Stimulated activated CD4-positive, alpha-beta T cell treated with anti-CD3 and anti-CD28 coated beads, TNF-alpha, amount 100 ng/mL, for 4 hours (primary cell): ENCODE measurements at regions not wholly inside any gene's neighbourhood (a gene's known extent, or its start where the extent isn't known, plus 50 kb on each side); places are given as distances from the start of the nearest gene placed in this dataset.

Experiments used
- DNase-seq, 3 experiments: peaks; one replicate each; pipeline ENCODE4 v3.0.0-alpha.2; 2020; ENCODE audit warnings: low read depth in 3 of 3

DNA sequence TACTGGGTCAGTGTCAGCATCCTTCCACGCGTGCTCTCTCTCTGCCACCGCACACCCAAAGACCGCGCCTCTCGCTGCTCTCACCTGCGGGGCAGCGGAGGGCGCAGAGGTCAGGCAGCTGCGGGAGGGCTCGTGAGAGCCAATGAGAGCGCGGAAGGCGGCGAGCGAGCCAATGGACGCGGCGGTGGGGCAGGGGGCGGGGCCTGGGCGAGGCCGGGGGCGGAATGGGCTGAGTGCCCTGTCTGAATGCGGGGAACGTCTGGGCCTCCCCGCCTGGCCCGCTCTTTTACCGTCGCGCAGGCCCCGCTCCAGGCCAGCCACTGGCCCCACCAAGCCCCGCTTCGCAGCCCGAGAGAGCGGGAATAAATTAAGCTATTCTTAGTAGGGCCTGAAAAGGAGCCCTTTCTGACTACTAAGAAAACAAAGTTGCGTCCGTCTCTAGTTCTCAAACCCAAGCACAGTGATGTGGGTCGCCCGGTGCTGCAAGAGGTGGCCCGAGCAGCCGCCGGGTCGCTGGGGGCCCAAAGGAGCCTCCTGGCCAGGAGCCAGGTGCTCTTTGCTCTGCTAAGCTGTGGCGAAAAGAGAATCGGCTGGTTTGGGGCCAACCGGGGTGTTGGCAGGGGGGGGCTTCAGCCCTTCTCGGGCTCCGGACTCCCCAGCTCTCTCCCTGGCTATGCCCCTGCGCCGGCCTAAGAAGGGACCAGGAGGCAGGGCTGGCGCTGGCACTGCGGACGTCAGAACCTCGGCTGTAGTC lies 81.1 kb upstream of the GLI2 start:
- no peak for DNase-seq

DNA sequence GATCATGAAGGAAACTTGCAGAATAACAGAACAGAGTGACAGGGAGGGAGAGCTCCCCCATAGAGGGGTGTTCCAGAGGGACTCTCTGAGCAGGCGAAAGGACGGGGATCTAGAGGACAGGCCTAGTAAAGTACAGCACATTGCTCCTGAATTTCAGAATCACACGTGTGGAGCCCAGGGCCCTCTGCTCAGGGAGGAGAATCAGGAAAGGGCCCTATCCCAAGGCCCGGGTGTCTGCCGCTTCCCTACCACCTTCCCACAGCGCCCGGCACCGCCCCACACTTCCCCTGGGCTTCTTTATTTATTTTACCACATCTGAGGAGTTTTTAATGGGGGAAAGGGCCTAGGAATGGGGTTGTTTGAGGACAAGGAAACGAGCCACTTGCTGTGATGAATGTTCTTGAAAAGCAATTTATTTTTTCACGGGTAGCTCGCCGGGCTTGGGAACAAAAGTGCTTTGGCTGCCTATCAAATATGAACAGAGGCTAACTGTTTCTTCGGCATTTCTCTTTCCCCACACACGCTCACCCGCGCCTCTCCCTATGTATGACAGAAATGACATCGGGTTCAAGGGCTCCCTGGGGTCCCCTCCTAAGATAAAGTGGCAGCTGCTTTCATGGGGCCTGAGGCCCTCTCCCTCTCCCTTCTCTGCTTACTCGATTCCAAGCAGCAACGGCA lies 79.3 kb upstream of the GLI2 start:
- no peak for DNase-seq

DNA sequence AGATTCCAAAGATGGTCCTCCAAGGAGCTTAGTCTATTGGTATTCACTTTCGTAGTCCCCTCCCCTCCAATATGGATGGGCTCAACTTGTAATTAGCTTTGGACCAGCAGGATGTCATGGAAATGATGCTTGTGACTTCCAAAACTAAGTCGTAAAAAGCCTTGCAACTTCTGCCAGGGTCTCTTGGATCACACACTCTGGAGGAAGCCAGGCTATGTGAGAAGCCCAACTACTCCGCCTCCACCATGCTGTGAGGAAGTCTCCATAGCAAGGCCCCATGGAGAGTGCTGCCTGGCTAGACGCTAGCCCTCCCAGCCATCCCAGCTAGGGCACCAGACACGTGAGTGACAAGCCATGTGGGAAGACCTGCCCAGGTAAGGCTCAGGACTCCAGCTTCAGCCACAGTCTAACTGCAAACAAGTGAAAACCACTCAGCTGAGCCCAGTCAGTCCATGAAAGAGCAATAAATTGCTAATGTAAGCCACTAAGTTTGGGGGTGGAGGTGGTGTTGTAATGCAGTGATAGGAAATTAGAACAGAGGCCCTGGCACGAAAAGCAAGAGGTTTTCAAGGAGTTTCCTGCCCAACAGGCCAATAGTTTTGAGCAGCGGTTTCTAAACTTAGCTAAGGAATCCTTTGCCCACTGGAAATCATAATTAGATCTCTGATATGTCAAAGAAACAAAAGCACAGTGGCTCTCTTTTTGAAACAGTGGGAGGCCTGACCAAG lies 77.5 kb upstream of the GLI2 start:
- DNase-seq: no peak

DNA sequence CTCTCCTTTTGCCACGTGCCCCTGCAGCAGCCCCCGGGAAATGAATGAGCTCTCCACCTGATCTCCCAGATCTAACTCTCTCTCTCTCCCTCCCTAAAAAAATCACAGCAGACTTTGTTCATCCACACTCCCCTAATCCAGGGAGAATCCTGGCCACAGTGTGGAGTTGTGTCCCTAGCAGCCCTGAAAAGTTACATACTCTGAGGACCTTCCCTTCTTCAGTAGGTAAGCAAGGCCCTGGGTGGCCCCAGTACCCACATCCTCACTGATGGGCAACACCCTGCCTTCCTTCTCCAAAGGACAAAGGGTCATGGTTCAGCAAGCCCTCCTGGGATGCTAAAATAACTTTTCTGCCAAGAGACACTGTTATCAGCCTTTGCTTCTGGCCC lies 76.9 kb upstream of the GLI2 start:
- DNase-seq: no peak

DNA sequence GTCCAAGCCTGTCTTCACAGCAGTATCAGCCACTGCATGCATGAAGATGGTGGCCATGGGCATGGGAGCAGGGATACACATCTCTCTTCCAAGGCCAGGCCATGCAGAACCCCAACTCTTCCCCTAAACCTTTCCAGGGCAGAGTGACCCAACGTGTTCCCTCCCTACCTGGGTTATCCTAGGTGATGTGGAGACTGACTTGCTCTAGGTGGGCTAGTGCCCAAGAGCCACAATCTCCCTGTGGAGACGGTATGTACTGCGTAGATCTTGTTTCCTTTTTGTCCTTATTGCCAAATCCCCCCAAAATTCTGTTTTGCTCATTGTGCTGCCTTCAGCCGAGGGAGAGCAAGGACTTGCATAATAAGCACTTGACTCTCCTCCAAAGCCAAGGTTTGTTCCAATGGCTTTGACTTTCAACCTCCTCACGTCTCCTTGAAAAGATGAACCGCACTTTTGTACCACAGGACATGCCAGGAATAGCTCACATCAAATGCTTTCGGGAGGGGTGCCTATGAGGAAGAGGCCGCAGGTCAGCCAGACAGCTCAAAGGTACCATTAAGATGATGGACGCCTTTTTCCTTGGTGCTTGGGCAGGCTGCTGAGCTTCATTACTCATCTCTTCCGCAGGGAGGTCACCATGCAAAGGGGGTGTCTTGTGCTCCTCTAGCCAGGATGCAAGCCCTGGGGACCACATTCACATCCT lies 76.2 kb upstream of the GLI2 start:
- no peak for DNase-seq

DNA sequence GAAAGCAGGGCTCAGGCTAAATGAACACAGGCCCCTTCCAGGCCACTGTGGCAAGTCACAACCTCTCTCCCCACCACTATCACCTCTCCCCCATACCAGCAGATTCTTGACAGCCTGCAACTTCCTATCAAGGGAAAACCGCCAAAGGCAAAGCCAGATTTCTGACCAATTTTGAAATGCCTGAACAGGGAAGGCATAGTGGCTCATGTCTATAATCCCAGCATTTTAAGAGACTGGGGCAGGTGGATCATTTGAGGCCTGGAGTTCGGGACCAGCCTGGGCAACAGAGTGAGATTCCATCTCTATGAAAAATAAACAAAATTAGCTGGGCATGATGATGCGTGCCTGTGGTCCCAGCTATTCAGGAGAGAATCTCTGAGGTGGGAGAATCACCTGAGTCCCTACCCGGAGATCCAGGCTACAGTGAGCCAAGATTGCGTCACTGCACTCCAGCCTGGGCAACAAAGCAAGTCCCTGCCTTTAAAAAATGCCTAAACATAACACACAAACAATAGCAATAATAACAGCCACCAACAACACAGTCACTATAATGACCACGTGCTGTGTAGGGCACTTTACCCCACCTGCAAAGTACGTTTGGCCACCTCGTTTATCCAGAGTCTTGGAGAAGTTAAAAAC lies 75.5 kb upstream of the GLI2 start:
- no peak for DNase-seq

DNA sequence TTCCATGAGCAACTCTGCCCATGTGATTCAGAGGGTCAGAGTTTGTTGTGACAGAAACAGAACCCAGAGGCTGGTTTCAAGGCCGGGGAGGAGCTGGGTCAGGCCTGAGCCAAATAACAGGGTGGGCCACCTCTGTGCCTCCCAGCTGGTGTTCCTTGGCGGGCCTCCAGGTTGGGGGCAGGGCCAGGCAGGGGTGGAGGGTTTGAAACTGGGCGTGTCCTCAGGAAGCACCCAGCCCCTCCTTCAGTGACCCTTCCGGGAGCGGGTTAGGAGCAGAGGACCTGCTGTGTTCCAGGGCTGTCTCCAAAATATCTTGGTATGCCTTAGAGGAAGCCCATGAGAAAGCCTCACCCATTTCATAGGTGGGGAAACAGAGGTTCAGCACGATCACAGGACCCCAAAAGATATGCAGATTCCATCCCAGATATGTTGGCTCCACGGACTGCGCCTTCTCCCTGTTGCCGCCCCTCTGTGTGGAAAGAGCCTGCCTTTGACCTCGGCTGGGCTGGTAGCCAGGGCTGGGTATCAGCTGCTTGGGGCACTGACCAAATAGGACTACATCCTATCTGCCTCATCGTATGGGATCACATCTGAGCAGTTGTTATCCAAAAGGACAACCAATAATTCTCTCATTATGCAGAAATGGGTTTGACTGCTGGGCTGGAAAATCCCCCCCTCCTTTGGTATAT lies 74.8 kb upstream of the GLI2 start:
- DNase-seq: no peak

DNA sequence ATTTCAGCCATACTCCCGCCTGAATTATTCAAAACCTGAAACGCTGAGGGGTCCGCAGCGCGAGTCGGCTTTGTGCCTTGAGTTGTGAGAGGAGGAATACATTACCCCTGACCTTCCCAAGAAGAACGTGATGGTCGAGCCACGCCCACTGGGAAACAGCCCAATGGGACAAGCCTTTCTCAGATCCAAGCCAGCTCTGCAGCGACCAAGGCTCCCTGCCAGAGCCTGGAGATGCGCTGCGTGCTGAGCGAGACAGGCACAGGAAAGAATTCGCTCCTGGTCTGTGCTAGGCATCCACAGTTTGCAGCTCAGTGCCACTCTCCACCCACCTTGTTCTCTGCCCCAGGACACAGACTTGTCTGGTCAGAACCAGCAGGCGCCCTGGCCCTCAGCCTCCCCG lies 74.1 kb upstream of the GLI2 start:
- no peak for DNase-seq

DNA sequence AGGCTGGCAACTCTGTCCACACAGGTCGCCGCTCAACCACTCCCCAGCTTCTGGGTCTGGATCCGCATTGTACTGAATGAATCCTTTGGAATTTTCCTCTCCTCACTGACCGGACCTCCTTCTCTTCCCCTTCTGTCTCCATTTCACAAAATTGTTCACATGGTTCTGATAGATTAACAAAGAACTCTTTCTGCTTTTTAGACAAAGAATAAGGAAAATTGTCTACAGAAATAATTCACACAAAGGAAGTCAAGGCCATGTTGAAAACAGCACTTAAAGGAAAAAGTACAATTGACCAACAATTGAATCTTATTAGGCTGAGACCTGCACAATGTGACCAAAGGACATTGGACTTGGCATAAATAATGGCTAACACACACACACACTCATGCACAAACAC lies 73.6 kb upstream of the GLI2 start:
- DNase-seq: no peak

DNA sequence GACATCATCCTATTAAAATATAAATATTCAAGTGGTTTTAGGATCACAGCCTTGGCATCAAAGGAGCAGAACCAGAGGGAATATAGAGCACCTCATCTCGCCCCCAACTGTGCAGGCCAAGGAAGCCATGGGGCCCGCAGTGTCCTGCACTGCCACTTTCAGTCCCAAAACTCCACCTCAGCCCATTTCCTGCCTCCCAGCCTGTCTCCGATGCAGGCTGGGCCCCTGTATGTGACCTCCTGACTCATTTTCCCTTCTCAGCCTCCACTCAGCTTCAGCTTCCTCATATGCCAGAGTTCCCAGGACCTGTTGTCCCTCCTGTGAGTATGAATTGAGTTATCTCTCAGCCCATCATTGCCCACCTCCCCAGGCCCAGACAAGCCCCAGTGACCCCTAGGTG lies 72.9 kb upstream of the GLI2 start:
- no peak for DNase-seq

DNA sequence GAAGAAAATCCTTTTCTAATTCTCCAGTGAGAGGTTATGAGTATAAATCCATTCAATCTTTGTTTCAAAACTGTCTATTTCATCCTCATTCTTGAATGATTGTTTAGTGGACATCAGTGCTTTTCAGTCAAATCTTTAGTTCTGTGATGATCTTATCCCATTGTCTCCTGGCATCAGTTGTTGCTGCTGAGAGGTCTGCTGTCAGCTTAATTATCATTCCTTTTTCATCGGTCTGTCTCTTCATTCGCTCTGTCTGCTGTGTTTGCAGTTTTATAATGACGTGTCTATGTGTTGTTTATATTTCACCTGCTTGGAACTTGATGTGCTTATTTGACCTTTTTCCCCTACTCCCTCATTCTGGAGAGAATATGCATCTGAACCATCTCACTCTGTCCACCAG lies 69.2 kb upstream of the GLI2 start:
- no peak for DNase-seq

DNA sequence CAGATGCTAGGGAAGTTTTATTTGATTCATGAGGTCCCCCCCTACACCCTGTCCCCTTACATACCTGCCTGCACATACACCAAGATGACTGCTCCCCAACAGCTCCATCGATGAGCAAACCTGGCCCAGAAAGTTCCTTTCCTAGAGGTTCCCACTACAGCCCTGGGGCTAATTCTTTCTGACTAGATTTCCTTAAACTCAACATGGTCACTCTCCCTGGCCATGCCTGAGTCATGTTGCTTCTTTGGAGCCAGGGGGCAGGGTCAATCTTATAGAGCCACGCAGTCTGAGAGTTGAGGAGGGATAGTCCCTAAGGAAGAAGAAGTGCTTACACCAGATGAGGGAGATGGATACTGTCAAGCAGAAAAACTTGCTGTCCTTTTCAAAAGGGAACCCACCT lies 67.7 kb upstream of the GLI2 start:
- no peak for DNase-seq

DNA sequence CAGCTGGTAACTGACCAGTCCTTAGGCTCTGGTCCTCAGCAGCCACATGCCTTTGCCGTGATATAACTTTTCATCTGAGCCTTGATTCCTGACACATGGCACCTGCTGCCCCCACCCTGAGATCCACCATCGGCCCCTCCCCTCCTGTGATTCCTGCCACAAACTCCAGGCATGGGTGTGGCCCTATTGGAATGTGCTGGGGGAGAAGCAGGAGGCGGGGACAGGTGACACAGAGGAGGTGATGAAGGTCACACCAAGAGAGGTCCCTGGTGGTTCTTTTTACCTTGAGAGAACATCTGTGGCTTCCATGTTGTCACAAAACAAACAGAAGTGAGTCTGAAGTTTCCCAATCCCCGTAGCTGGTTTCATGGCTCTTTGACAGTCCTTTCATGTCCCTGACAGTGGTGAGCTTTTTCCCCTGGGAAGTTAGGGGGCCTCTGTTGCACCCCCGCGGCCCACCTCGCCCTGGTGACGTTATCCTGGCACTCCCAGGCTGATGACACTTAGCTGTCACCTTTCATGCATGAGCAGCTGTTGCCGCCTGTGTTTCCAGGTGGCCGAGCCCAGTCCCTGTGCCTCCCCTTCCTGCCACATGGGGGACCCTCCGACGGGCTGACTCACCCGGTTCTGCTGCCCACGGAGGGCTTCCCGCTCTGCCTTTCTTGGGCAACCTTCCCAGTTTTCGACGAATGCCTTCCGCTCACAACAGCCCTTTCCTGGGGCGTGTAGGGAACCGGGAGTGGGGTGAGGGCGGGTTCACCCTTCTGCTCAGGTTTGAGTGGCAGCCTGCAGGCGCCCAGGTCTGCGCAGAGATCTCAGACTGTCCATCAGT lies 66.3 kb upstream of the GLI2 start:
- DNase-seq: no peak

DNA sequence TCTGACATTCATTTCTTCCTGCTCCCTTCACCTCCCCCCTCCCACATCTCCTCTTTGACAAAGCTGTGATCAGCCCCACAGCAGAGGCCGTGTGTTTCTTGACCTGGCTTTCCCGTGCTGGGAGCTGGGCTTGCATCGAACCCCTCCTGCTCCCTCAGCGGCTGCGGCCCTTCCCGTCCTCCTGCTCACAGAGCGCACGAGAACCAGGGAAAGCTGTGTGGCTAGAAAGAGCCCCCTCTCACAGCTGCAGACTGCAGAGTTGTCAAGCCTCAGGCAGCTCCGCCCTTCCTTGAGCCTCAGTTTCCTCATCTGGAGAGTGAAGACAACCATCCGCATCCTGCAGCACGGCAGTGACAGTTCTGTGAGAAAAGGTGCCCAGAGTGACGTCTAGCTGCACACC lies 65.7 kb upstream of the GLI2 start:
- DNase-seq: no peak

DNA sequence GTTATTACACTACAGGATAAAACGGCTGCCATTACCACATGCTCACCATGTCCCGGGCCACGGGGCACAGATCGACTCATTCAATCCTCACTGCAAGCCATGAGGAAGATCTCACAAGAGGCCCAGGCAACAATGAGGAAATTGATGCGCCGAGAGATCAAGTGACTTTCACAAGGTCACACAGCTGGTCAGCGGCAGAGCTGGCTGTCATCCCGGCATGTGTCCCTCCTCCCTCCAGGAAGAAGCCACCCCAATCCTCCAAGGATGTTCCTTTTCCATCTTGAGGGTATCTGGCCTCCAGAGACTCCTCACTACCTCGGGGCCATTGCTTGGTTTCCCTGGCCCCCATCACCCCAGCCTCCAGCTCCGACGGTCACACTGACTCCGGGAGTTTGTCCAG lies 65.3 kb upstream of the GLI2 start:
- no peak for DNase-seq

DNA sequence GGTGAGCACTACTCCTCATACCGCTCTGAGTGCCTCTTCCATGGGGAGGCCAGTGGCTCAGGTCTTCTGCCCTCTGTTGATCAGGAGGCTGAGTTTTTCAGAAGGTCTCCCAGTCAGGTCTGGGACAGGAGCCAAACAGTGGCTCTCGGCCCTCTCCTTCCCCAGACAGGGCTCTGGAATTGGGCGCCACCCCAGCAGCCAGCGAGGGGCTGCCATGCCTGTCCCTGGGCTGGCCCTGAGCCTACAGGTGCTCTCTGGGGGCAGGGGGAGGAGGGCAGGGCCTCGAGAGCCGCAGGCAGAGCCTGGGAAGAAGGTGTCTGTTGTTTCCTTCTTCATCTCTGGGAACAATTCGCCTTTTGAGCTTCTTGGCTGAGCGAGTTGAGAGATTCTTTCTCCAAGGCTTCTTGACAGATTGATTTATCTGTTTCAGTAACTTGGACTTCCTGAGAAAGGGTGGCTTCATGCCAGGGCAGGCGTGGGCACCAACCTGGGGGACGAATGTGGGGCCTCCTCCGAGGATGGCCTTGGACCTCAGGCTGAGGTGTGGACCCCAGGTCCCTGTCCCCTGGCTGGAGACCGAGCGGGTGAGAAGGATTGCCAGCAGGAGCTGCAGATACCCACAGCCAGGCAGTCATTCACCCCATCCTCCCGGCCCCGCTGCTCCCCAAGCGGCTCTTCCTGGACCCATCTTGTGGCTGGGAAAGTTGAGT lies 64.7 kb upstream of the GLI2 start:
- DNase-seq: no peak

DNA sequence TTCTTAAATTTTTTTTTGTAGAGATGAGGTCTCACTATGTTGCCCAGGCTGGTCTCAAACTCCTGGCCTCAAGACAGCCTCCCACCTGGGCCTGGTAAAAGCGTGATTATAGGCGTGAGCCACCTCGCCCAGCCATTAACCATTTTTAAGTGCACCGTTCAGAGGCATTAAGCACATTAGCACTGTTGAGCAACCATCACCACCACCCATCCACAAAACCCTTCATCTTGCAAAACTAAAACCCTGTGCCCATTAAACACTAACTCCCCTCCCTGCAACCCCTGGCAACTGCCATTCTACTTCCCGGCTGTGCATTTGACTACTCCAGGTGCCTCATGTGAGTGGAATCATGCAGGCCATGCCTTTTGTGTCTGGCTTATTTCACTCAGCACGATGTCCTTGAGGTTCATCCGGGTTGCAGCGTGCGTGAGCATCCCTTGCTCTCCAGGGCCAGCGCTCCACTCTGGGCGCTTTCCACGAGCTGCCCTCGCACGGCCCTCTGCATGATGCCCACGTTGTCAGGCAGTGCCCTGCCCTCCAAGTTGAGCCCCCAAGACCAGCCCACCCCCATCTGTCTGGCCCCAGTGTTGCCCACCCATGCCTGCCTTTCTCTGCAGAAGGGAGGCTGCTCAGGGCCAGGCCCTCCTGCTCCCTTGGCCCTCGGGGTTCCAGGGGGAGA lies 63.0 kb upstream of the GLI2 start:
- no peak for DNase-seq

DNA sequence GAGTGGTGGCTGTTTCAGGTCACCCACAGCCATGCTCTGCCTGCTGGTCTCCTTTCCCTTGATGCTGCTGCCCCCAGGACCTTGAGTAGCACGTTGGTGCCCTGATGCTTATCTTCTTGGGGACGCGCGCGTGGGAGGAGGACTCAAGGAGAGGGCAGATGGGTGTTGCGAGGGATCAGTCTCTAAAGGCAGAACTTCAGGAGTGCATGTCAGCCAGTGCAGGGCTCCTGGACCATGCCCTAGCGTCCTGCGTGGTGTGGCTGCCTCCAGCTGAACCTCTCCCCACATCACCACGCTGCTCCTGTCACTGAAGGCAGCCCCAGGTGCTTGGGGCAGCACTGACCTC lies 62.5 kb upstream of the GLI2 start:
- no peak for DNase-seq

DNA sequence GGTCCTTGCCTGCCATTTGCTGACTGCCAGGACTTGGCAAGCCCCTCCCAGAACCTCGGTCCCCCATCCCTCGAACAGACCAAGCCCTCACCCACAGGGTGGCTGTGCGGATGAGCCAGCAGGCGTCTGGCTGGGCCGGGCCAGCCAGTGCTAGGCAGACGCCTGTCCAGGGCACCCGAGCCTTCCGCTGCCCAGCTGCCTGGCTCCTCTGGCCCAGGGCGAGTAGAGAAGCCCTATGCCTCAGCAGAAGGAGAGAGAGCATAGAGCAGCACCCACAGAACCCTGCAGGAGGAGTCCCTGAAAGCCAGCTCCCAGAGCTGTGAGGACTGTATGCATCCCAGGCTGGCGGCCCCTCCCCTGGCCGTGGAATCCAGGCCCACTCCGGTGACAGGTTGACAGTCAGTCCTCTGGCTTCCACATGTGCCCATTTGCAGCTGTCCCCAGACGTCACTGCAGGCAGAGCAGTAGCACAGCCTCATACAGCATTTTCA lies 62.1 kb upstream of the GLI2 start:
- DNase-seq: no peak
